Right hindlimb (tissue), 1 donor: ENCODE measurements at regions not wholly inside any gene's neighbourhood (a gene's known extent, or its start where the extent isn't known, plus 50 kb on each side); places are given as distances from the start of the nearest gene placed in this dataset.

Experiments used
- DNase-seq: peaks from one replicate; pipeline ENCODE4 v3.0.0-alpha.2; 2018

DNA sequence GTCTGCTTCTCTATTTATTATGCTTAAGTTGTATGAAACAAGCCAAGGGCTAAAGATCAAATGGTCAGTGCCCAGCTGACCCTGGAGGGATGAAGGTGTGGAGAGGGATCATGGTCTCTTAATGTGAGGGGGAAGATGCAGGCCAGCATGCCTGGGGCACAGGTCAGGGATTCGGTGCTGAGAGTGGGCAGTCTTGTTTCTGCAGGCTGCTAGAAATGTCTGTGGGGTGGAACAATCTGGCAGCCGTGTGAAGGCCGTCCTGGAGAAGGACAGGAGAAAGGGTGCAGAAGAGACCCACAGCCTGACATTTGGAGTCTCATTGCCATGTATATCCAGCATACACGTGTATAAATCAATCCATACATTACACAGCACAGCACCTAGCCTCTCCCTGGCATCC is 258.3 kb upstream of the MOCS1 start:
- no peak for DNase-seq

GRCh38 chr6:40188931-40189330 is 254.7 kb upstream of the MOCS1 start:
- DNase-seq: no peak

GRCh38 chr6:40187535-40188144 is 253.4 kb upstream of the MOCS1 start:
- DNase-seq: no peak

DNA sequence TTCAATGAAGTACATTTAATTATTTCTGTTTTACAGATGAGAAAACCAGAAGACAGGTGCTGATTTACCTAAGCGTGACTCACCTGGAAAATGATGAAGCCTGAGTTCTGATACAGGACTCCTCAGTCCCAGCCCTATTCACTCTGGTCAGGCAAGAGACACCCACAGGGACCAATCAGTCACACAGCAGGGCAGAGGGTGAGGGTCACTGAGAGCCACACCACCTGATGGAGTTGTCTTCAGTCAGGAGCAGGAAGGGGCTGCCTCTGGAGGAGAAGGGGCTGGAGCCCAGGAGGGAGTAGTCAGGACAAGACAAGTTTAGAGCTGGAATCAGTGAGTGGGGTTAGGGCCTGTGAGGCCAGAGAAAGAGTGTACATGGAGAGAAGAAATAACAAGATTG is 251.2 kb upstream of the MOCS1 start:
- no peak for DNase-seq

GRCh38 chr6:40183902-40184301 is 249.6 kb upstream of the MOCS1 start:
- DNase-seq: no peak

DNA sequence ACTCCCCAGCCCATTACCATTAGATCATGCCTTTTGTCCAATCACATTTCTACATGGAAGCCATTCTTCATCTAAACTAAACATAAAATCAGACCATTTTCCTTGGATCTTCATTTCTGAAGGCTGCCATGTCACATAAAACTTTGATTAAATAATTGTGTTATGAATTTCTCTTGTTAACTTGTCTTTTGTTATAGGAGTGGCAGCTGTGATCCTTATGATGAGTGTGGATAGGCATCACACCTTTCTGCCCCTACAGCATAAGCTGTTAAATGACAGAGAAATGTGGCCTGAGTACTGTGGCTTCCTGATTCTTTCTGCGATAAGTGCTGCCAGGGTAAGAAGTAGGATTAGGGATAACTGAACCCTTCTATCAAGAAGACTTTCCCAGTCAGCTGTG is 247.1 kb upstream of the MOCS1 start:
- no peak for DNase-seq

DNA sequence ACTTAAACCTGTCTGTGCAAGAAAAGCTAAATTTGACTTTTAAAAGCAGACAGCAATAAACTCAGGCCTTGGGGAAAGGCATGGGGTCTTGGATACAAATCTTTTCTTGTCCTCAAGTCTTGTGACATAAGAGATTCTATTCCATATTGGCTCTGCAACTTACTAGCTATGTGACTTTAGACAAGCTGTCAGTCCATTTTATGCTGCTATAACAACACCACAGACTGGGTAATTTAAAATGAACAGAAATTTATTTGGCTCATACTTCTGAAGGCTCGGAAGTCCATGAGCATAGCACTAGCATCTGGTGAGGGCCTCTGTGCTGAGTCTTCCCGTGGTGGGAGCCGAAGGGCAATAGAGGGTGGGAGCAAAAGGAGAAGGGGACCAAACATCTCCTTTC is 246.0 kb upstream of the MOCS1 start:
- DNase-seq: no peak

DNA sequence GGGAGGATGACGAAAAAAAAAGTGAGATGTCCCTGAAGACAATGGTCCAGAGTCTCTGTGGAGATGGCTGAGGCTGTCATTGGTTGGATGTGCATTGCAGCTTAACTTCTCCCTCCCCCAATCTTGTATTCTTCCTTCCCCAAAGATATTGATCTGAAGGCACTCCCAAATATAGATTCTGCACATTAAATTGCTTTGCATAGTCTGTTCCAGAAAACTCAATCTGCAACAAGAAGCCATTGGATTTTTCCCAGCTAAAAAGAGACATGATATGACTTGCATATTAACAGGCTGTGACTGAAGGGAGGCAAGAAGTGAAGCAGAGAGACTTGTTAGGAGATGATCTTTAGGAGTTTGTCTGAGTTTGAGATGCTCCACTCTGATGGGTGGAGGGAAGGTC is 245.2 kb upstream of the MOCS1 start:
- no peak for DNase-seq

DNA sequence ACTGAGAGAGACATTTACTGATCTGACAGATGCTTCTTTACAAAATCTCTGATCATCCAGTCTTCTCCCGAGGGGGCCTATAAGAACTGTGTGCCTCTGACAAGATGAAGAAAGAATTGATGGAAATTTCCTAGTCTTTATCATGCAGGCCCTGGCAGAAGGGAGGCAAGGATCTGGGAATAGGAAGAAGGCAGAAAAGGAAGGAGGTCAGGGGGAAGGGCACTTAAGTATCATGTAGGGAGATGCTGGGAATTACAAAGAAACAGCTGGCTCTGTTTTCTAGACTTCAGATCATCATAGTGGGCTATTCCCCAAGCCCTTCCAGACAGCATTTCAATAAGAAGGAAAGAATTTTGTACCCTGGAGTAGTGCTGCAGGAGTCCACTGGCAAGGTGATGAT is 243.3 kb upstream of the MOCS1 start:
- DNase-seq: no peak

DNA sequence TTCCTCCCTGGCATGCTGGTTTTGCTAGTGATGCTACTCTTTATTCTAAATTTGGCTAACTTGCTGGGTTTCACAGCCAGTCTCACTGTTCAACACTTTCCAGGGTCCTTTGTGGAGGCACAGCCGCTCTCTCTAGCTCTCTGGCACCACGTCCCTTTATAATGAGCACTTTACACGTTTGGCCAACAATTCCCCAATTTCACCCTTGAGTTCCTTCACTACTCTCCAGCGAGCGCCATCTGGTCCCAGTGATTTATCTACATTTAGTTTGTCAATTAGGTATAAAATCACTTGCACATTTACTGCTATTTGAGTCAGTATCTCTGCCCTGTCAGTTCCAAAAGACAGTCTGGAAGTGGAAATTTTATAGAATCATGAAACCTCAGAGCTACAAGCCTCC is 241.9 kb upstream of the MOCS1 start:
- no peak for DNase-seq

GRCh38 chr6:40172272-40172671 is 238.0 kb upstream of the MOCS1 start:
- no peak for DNase-seq

DNA sequence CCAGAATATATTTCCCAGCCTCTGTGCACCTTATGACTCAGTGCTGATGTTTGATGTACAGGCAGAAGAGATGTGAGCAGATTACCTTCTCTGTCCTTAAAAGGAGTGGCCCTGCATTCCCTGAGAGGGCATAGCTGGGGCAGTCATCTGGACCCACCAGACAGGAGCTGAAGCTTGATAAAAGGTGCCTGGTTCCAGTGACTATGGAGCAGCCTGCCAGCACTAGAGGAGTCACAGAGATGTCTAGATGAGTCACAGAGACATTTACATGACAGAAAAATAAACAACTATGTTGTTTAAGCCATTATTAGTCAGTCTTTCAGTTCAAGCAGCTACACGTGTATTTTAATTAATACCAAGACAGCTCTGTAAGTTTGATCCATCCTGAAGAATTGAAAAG is 237.1 kb upstream of the MOCS1 start:
- DNase-seq: no peak

- no peak for DNase-seq
Measured at GRCh38 chr6:40170856-40171255, 236.6 kb upstream of the MOCS1 start.

- no peak for DNase-seq
Measured at GRCh38 chr6:40169878-40170277, 235.6 kb upstream of the MOCS1 start.

- DNase-seq: no peak
Measured at GRCh38 chr6:40166963-40167362, 232.7 kb upstream of the MOCS1 start.

- DNase-seq: no peak
Measured at GRCh38 chr6:40165036-40165709, 230.9 kb upstream of the MOCS1 start.

- peak; percentile 68 for DNase-seq
Measured at GRCh38 chr6:40164345-40164755, 230.1 kb upstream of the MOCS1 start.

- no peak for DNase-seq
Measured at GRCh38 chr6:40163924-40164323, 229.7 kb upstream of the MOCS1 start.

GRCh38 chr6:40162074-40162473 is 227.8 kb upstream of the MOCS1 start:
- no peak for DNase-seq

- no peak for DNase-seq
Measured at GRCh38 chr6:40160826-40161225, 226.6 kb upstream of the MOCS1 start.

DNA sequence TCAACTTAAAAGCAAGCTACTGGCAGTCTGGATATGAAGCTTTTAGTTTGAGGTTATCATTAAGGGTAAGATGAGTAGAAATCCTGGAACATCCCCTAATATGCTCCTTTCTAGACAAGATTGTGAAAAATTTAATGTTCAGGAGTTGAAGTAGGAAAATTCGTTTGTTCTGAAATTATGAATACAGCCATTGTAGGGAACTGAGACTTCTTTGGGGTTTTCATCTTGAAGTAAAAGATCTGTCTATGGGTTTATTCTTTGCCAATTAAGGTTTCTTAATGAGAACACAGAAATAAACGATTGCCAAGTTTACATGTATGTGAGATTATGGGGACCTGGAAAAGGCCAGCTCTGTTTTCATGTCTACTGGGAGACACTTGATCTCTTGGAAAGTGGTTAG is 225.6 kb upstream of the MOCS1 start:
- DNase-seq: no peak

DNA sequence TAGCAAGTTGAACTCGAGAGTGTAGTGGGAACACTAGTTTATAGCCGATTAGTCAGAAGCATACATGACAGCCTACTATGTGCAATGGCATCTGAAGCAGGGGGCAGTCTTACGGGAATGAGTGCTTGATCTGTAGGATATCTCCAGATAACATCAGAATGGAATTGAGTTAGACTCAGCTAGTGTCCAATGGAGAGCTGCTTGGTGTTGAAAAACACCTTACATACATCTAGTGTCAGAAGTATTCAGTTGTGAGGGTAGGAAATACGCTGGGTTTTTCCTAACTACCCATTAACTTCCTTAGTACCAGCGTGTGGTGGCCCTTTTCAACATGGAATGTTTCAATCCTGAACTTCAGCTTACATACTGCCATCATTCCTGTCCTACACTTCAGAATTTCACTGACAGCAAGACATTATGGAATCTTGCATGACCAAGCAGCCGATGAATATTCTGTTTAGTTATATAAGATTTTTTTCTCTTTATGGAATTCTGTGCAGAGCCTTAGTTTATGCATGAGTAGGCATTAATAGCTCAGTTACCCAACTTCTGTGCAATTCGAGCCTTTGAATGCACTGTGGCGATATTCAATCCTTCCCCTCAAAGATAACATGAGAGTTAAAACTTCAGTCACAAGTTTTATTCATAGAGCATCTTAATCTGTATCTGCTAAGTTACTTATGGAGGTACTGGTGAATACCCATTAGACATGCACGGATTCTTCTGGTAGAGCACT is 218.6 kb upstream of the MOCS1 start:
- no peak for DNase-seq

DNA sequence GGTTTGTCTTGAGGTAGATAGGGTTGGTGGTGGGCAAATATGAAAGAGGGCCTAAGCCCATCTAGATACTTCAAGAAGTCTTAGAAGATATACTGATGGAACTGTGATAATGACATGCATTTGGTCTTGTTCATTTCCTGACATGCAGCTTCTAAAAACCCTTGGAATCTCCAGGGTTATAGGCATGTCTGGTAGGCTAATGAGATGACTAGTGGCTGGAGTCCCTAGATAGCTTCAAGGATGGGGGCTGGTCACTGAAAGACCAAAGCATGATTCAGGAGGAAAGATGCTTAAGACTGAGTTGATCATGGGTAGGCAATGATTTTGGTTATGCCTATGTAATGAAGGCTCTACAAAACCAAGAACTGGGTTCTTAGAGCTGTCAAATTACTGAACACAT is 217.9 kb upstream of the MOCS1 start:
- DNase-seq: no peak

GRCh38 chr6:40148882-40149573 is 214.8 kb upstream of the MOCS1 start:
- no peak for DNase-seq
